A204.1 (cell line): ENCODE measurements at regions not wholly inside any gene's neighbourhood (a gene's known extent, or its start where the extent isn't known, plus 50 kb on each side); places are given as distances from the start of the nearest gene placed in this dataset.

Experiments used
- FAIRE-seq: peaks from 2 replicates; lab custom pipeline; 2012; peaks lifted over from hg19 to GRCh38; lab: Jason Lieb, UNC

- FAIRE-seq = no peak
These were observed 2353.6 kb downstream of the PCDH7 start for GRCh38 chr4:33073811-33074210.

GRCh38 chr4:33078145-33078544, 2358.0 kb downstream of the PCDH7 start:
- FAIRE-seq = no peak

GRCh38 chr4:33080275-33080674, 2360.1 kb downstream of the PCDH7 start:
- FAIRE-seq = no peak

DNA sequence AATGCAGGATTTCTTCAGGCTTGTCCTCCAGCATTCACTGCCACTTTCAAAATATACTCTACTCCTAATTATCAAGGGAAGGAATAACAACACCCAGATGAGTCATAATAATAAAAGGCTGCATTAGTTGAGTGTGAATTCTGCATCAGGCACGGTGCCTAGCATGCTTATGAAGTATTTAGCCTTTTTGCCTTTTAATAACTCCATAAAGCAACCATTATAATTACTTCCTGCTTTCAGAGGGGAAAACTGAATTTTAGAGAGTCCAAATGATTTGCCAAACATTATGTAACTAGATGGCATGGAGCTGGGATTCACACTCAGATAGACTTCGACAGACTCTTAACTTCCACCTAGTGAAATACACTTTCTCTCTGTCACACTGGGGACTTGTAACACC, 2365.5 kb downstream of the PCDH7 start:
- no peak for FAIRE-seq

- FAIRE-seq = no peak
These were observed 2366.3 kb downstream of the PCDH7 start for GRCh38 chr4:33086331-33086925.

- no peak for FAIRE-seq
These were observed 2368.5 kb downstream of the PCDH7 start for GRCh38 chr4:33088713-33089112.

GRCh38 chr4:33090910-33091309, 2370.7 kb downstream of the PCDH7 start:
- FAIRE-seq = no peak

DNA sequence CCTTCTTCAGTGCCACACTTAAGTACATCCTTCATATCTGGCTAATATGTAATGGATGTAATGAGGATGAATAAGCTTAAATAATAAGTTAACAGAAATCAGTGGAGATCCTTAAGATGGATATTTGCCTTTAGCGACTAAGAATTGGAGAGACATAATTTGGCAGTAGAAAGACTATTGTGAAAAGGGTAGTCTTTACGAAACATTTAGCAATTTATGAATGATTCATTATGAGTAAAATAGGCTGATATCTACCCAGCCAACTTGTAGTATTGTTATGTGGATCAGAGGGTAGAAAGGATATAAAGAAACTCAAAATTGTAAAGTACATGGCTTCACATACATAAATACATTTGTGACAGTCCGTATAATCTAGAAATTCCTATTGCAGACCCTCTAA, 2371.8 kb downstream of the PCDH7 start:
- FAIRE-seq = no peak

DNA sequence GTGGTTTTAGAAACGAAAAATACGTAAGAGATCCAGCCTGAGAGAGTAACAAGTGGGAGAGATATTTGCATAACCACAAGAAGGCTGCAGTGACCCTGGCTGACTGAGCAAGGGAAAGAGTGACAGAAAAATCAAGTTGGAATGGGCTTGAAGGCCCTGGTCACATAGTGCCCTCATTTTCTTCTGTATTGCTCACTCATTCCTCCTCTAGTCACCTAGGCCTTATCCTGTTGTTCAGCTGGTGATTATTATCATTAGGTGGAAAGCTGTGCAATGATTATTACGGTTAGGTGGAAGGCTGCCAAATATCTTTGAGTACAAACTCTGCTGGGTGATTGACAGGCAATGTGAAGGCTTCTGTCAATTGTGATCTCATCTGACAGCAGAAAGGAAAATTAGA, 2384.1 kb downstream of the PCDH7 start:
- no peak for FAIRE-seq

DNA sequence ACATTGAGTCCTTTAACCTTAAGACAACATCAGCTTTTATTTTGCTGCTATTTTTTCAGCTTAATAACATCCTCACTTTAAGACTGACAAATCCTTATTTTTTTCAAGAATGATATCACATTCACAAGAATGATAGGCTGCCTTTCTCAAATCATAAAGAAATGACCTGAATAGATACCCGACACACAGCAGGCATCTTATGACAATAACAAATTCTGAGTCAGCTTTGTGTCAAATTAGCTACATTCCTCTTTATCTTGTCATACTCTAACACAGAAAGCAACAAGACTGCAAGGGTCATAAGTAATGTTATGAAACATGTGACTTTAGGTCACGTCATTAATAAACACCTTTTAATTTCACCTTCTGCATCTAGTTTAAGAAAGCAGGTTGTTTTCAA, 2387.6 kb downstream of the PCDH7 start:
- FAIRE-seq = no peak

DNA sequence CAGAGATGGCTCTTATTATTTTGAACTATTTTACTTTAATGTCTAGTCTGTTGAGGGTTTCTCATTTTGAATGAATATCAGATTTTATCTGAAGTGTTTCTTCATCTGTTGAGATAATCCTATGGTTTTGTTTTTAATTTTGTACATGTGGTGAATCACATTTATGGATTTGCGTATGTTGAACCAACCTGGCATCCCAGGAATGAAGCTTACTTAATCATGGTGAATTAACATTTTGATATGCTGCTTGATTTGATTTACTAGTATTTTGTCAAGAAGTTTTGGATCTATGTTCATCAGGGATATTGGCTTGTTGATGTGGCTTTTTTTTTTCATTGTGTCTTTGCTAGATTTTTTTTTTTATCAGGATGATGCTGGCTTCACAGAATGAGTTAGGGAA, 2390.9 kb downstream of the PCDH7 start:
- no peak for FAIRE-seq

- FAIRE-seq = no peak
These were observed 2396.7 kb downstream of the PCDH7 start for GRCh38 chr4:33116871-33117270.

GRCh38 chr4:33126002-33126401, 2405.8 kb downstream of the PCDH7 start:
- no peak for FAIRE-seq

DNA sequence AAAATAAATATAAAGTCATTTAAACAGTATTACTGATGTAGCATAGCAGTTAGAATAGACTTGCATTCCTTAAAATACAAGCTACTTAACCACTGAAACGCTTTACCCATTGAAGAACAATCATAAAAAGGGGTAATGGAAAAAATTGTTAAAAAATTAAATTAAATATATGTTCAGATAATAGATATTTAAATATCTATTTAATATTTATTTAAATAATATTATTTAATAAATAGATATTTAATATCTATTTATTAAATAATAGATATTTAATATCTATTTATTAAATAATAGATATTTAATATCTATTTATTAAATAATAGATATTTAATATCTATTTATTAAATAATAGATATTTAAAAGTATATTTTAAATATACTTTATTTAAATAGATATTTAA, 2410.5 kb downstream of the PCDH7 start:
- peak; percentile 100 for FAIRE-seq

GRCh38 chr4:33133723-33134122, 2413.6 kb downstream of the PCDH7 start:
- FAIRE-seq = no peak

GRCh38 chr4:33134366-33134765, 2414.2 kb downstream of the PCDH7 start:
- FAIRE-seq = no peak

GRCh38 chr4:33149658-33150524, 2429.7 kb downstream of the PCDH7 start:
- FAIRE-seq = no peak

- no peak for FAIRE-seq
These were observed 2430.3 kb downstream of the PCDH7 start for GRCh38 chr4:33150525-33150910.

DNA sequence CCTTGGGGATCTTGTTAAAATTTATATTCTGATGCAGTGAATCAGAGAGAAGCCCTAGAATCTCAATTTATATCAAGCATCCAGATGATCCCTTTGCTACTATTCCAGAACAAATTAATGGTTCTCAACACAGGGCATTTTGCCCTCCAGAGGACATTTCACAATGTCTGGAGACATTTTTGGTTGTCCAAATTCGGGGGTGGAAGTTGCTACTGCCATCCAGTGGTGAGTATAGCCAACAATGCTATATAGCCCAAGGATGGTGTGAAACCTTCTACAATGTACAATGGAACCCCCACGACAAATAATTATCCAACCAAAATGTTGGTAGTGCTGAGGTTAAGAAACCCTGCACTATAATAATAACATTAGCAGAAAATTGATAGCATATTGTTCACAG, 2440.0 kb downstream of the PCDH7 start:
- FAIRE-seq = no peak

DNA sequence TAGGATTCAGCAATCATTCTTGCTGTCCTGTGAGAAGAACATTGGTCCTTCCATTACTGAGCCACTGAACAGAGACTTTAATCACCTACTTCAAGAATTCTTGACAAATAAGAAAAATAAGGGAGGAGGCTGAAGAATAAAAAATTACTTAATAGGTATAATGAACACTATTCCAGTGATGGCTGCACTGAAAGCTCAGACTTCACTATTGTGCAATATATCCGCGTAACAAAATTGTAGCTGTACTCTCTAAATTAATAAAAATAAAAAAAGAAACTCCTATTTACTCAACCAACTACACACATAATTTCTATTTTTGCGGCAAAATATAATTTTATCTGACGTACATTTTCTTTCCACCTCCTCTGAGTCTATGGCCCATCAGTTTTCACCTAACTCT, 2441.0 kb downstream of the PCDH7 start:
- no peak for FAIRE-seq

DNA sequence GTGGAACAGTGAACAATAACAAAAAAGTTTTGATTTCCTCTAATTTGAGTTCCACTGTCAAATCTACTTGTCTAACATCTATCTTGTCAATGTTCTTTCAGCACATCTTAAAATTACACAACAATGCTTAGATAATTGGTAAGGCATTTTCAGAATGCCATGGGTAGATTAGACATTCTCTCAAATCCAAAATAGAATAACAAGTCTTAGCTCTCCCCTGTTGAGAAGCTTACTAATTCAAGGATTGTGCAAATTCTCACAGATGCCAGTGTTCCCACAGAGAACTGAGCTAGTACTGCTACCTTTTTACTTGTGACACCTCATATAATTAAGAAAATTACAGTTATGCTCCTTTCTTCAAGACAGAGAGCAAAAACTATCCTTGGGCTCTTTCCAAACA, 2442.0 kb downstream of the PCDH7 start:
- FAIRE-seq = no peak

GRCh38 chr4:33171873-33172525, 2451.8 kb downstream of the PCDH7 start:
- FAIRE-seq = no peak

DNA sequence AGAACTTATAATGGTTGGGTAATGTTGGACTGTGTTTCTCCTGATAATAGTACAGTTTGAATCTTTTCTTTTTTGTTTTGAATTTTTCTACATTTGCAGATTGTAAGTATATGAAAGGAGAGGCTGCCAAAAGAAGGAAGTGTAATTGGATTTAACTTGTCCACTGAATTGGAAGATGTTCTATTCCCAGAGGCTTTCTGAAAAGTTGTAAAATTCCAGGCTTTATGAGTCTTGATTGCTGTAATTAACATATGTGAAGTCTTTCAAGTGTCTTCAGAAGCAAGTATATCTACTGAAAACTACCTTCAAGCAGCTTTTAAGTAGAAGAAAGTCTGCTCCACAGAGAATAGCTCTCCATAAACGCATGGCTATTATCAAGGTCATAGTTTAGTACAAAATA, 2456.4 kb downstream of the PCDH7 start:
- no peak for FAIRE-seq
